Adrenal gland (tissue), 9 donors: ENCODE measurements at regions not wholly inside any gene's neighbourhood (a gene's known extent, or its start where the extent isn't known, plus 50 kb on each side); places are given as distances from the start of the nearest gene placed in this dataset.

Experiments used
- DNase-seq, 7 donors: peaks; one replicate each; pipeline ENCODE4 v3.0.0-alpha.2; 2019 to 2020
- H3K27ac ChIP-seq, 5 donors: fragments of 200-600 bp; sonication (generic) in 4 of 5; 1 replicate in 3 of 5; 2 replicates in 2 of 5; pipeline versions ENCODE4 v1.5.1 to v1.8.0; 2016 to 2020; ENCODE audit warnings: mild to moderate bottlenecking in 1 of 5
- H3K27me3 ChIP-seq: fragments of 200-600 bp; 2 replicates; pipeline ENCODE4 v1.8.0; 2021
- H3K36me3 ChIP-seq, 2 donors: fragments of 200-600 bp; replicated peaks in 1 of 2; 1 replicate in 1 of 2; 2 replicates in 1 of 2; pipeline versions ENCODE4 v1.5.1 to v1.8.0; 2018 to 2022
- H3K4me1 ChIP-seq, 2 donors: fragments of 200-600 bp; replicated peaks in 1 of 2; 1 replicate in 1 of 2; 2 replicates in 1 of 2; pipeline versions ENCODE4 v1.5.1 to v1.8.0; 2018 to 2021
- H3K4me3 ChIP-seq, 4 donors: fragments of 200-600 bp; sonication (generic) in 3 of 4; one replicate each; pipeline ENCODE4 v1.5.1; 2016 to 2018
- H3K9me3 ChIP-seq, 3 donors: fragments of 200-600 bp; sonication (generic) in 1 of 3; replicated peaks in 1 of 3; 1 replicate in 2 of 3; 2 replicates in 1 of 3; pipeline versions ENCODE4 v1.5.1 to v1.8.0; 2016 to 2021
- CTCF ChIP-seq, 6 experiments: fragments of 450-650 bp in 4 of 6; fragments of 200-600 bp in 2 of 6; sonication (generic) in 1 of 6; IDR thresholded peaks; 1 replicate in 5 of 6; 2 replicates in 1 of 6; pipeline versions ENCODE4 v1.5.1 to v1.8.0; 2016 to 2021; ENCODE audit warnings: antibody characterized with exemption in 6 of 6, mild to moderate bottlenecking in 2 of 6, moderate library complexity in 1 of 6
- POLR2A ChIP-seq, 2 donors: fragments of 450-650 bp; IDR thresholded peaks; one replicate each; pipeline ENCODE4 v1.6.1; 2017; ENCODE audit warnings: antibody characterized with exemption in 2 of 2, mild to moderate bottlenecking in 2 of 2, moderate library complexity in 1 of 2
- WGBS, 4 donors: extraction: QIAGEN DNeasy Blood & Tissue Kit in 2 of 4; methylation state at CpG; one replicate each; pipeline versions ENCODE4 v1.1.5 to v1.1.7; 2013 to 2017; 5-methylcytosine and 5-hydroxymethylcytosine counted together
- intact Hi-C, 2 donors: fragments of 100-400 bp; cut with DNase I; formaldehyde crosslinking; loops; one replicate each; pipeline versions ENCODE4 v1.14.1 to v1.15.0; 2022 to 2023
- donor health status: healthy with polysubstance abuse.
- donor health status: Bipolar disorder and iron deficiency.
- donor health status: DM: yes; HTN: yes; CAD: no.
- donor health status: DM: no; HTN: no; CAD: no.
- donor health status: DM: no; HTN: no; CAD: no.

GRCh38 chr12:30345744-30346471, 349.8 kb downstream of the IPO8 start:
- Histone ChIP-seq H3K4me1 (no peaks in the 10 kb centered on the region), H3K27ac (no peak overlapping the region), H3K27me3 (no peaks in the 10 kb centered on the region), H3K36me3 (no peaks in the 10 kb centered on the region), H3K9me3 (no peaks in the 10 kb centered on the region), H3K4me3 (no peak overlapping the region)
- WGBS, 4 donors: 63 to 80% (median 77%) methylated on average over 4 of the region's 4 CpGs
- intact Hi-C loops: no loop called here
- DNase-seq: no peak
- TF ChIP-seq CTCF (IDR thresholded peaks at IDR 0.05) (no peak), POLR2A (IDR thresholded peaks at IDR 0.05) (no peak)

- TF ChIP-seq POLR2A (IDR thresholded peaks at IDR 0.05) (no peak), CTCF (IDR thresholded peaks at IDR 0.05) (no peak)
- Histone ChIP-seq H3K27me3 (no peaks in the 10 kb centered on the region), H3K27ac (no peak overlapping the region), H3K36me3 (no peaks in the 10 kb centered on the region), H3K4me3 (no peak overlapping the region), H3K4me1 (no peaks in the 10 kb centered on the region), H3K9me3 (no peaks in the 10 kb centered on the region)
- DNase-seq: no peak
- intact Hi-C loops: no loop called here
These were observed 365.1 kb downstream of the IPO8 start for GRCh38 chr12:30330565-30330964.

DNA sequence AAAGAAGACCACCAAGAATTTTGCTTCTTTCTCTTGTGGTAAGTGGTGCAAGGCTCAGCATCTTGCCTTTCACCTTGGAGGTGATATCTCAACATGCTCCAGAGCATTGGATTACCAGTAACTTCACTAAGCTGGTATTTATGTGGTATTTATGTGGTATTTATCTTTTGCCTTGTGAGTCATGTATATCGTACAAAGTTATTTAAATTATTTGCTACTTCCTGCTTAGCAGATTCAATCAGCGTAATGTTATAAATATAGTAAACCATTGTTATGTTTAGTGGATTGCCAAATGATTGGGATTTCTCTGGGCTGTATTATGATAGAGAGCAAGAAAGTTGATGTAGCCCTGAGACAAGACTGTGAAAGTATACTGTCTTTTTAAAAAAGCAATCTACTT, 366.4 kb downstream of the IPO8 start:
- no peak for DNase-seq
- WGBS, 4 donors: 68 to 79% (median 76%) methylated on average over 2 of the region's 2 CpGs
- H3K27me3 ChIP-seq: no peaks in the 10 kb centered on the region
- no peak overlapping the region for H3K4me3 ChIP-seq
- H3K36me3 ChIP-seq: no peaks in the 10 kb centered on the region
- intact Hi-C loops: no loop called here
- TF ChIP-seq CTCF (IDR thresholded peaks at IDR 0.05) (no peak), POLR2A (IDR thresholded peaks at IDR 0.05) (no peak)
- no peaks in the 10 kb centered on the region for H3K9me3 ChIP-seq
- no peak overlapping the region for H3K27ac ChIP-seq
- H3K4me1 ChIP-seq: no peaks in the 10 kb centered on the region

DNA sequence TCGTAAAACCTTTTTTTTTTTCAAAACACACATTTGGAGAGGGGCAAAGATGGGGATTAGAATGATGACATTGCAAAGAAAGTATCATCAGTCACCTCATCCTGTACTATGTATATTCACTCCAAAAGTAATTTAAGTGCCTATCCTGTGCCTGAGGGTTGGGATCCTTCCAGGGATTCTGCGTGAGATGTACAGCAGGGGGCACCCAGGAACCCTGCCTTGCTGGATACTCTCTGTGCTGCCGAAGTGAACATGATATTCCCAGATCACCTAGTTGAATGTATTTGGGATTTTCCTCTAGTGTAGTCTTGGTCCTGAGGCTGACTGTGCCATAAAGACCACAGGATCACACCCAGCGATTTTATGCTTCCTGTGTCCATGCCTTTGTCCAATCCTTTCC, 372.7 kb downstream of the IPO8 start:
- Histone ChIP-seq H3K4me3 (no peak overlapping the region), H3K4me1 (no peaks in the 10 kb centered on the region), H3K27me3 (no peaks in the 10 kb centered on the region), H3K27ac (no peak overlapping the region), H3K9me3 (no peaks in the 10 kb centered on the region), H3K36me3 (no peaks in the 10 kb centered on the region)
- DNase-seq: no peak
- TF ChIP-seq POLR2A (IDR thresholded peaks at IDR 0.05) (no peak), CTCF (IDR thresholded peaks at IDR 0.05) (no peak)
- WGBS, 4 donors: 53 to 72% (median 63%) methylated on average over 3 to 4 of the region's 4 CpGs
- intact Hi-C loops: no loop called here
